ENCODE measurements at regions not wholly inside any gene's neighbourhood (a gene's known extent, or its start where the extent isn't known, plus 50 kb on each side); places are given as distances from the start of the nearest gene placed in this dataset.

DNA sequence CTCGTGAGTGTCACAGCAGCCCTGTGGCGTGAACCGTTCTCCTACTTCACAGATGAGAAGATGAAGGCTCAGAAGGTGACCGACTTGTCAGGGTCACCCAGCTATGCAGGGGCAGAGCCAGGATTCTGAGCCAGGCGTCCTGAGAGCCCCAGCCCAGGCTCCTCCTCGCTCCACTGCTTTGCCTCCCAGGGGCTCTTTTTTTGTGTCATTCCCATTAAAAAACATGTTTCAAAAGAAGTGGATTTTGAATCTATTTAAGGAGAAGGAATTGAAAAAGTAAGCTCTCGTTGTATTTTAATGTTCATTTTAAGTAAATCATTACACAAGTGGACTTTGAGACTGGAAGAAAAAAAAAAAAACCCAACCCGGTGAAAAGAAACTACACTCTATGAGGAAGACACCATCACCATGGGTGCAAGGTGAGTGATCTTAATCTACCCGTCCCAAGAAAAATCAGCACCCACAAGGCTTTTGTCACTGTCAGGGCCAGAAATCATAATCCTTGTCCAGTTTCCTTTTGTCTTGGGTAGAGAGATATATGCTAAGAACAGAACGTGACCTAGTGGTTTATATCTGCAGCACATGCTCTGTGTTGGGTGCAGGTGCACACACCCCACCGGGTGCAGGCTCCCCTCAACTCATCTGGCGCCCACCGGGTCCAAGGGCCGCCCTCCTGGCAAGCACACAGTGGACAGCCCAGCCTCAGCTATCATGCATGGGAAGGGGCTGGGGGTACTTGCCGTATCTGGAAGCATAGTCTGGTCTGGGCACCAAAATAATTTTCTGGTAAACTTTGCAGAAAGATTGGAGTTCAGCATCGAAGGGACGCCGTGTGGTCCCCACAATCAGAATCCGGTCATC is 73.5 kb upstream of the ASB18 start:
- no peaks in the 10 kb centered on the region for H3K9me3 Mint-ChIP-seq (ENCODE audit: low read depth, unreplicated experiment)

DNA sequence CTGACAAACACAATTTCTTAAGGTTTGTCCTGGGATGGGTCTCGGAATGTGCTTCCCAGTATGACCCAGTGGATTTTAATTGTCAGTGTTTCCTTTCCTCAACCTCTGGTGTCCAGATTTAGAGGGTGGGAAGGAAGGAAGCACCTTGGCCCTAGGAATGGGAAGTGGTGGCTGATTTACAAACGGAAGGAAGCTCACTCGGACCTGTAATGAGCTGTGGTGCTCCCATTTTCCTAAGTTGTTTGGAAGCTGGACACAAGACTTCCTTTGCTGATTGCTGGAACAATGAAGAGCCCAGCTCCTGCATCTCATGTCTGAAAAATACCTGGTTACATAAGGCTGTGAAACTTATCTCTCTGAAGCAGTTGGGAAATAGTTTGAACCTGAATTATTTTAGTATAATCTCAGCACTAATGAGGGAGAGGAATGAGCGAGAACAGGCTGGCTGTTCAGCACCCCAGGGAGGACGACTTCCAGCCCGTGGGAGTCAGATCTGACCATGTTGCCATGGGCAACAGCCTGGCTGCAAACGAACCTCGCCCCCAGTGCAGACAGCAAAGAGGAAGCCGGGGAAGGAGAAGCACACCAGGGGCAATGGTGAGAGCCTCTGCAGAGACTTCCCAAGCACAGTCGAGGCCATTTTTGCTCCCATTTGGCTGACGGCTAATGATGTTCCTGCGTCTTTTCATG is 74.4 kb upstream of the ASB18 start:
- no TSS peak for BruUV-seq (replicated peaks)
- CTCF ChIA-PET = no interaction called here
- no peaks in the 10 kb centered on the region for H3K36me3 Mint-ChIP-seq (ENCODE audit: insufficient read depth, unreplicated experiment)
- TF ChIP-seq, protein P1, sequence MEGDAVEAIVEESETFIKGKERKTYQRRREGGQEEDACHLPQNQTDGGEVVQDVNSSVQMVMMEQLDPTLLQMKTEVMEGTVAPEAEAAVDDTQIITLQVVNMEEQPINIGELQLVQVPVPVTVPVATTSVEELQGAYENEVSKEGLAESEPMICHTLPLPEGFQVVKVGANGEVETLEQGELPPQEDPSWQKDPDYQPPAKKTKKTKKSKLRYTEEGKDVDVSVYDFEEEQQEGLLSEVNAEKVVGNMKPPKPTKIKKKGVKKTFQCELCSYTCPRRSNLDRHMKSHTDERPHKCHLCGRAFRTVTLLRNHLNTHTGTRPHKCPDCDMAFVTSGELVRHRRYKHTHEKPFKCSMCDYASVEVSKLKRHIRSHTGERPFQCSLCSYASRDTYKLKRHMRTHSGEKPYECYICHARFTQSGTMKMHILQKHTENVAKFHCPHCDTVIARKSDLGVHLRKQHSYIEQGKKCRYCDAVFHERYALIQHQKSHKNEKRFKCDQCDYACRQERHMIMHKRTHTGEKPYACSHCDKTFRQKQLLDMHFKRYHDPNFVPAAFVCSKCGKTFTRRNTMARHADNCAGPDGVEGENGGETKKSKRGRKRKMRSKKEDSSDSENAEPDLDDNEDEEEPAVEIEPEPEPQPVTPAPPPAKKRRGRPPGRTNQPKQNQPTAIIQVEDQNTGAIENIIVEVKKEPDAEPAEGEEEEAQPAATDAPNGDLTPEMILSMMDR (IDR thresholded peaks at IDR 0.05; ENCODE audit: unreplicated experiment) = no peak
- no peak for DNase-seq
- H3K9me3 Mint-ChIP-seq (ENCODE audit: low read depth, unreplicated experiment) = no peaks in the 10 kb centered on the region
- no peak overlapping the region for H3K4me3 Mint-ChIP-seq (ENCODE audit: low read depth, unreplicated experiment)
- intact Hi-C loops (cut with micrococcal nuclease; ENCODE audit: unreplicated experiment) = no loop called here
- no peaks in the 10 kb centered on the region for H3K4me1 Mint-ChIP-seq (ENCODE audit: low read depth, unreplicated experiment)
- no peak overlapping the region for H3K27ac Mint-ChIP-seq (ENCODE audit: unreplicated experiment)
- peaks cover 39% of the 10 kb centered on the region for H3K27me3 Mint-ChIP-seq (ENCODE audit: unreplicated experiment)

More for the DNA sequence above, 73.5 kb upstream of the ASB18 start:
- no peak overlapping the region for H3K27ac Mint-ChIP-seq (ENCODE audit: unreplicated experiment)
- intact Hi-C loops (cut with micrococcal nuclease; ENCODE audit: unreplicated experiment) = no loop called here
- H3K36me3 Mint-ChIP-seq (ENCODE audit: insufficient read depth, unreplicated experiment) = no peaks in the 10 kb centered on the region
- TF ChIP-seq, protein P1 (IDR thresholded peaks at IDR 0.05; ENCODE audit: unreplicated experiment) = no peak
- CTCF ChIA-PET = no interaction called here
- H3K4me3 Mint-ChIP-seq (ENCODE audit: low read depth, unreplicated experiment) = no peak overlapping the region
- DNase-seq = no peak
- H3K4me1 Mint-ChIP-seq (ENCODE audit: low read depth, unreplicated experiment) = no peaks in the 10 kb centered on the region
- BruUV-seq (replicated peaks) = no TSS peak
- peaks cover 39% of the 10 kb centered on the region for H3K27me3 Mint-ChIP-seq (ENCODE audit: unreplicated experiment)

DNA sequence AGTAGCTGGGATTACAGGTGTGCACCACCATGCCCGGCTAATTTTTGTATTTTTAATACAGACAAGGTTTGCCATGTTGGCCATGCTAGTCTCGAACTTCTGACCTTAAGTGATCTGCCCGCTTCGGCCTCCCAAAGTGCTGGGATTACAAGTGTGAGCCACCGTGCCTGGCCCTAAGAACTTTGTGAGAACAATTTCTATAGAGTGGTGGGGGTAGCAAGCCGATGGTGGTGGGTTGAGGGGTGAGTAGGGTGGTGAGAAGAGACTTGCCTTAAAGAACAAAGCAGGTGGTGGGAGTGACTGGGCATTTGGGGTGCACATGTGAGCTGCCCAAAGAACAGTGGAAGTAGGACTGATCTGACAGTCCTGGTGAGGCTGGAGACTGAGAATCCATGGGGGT is 76.0 kb upstream of the ASB18 start:
- DNase-seq = no peak
- TF ChIP-seq, protein P1 (IDR thresholded peaks at IDR 0.05; ENCODE audit: unreplicated experiment) = no peak
- no peaks in the 10 kb centered on the region for H3K36me3 Mint-ChIP-seq (ENCODE audit: insufficient read depth, unreplicated experiment)
- H3K4me1 Mint-ChIP-seq (ENCODE audit: low read depth, unreplicated experiment) = no peaks in the 10 kb centered on the region
- H3K27ac Mint-ChIP-seq (ENCODE audit: unreplicated experiment) = no peak overlapping the region
- intact Hi-C loops (cut with micrococcal nuclease; ENCODE audit: unreplicated experiment) = no loop called here
- CTCF ChIA-PET = no interaction called here
- no TSS peak for BruUV-seq (replicated peaks)
- peaks cover 24% of the 10 kb centered on the region for H3K27me3 Mint-ChIP-seq (ENCODE audit: unreplicated experiment)
- no peaks in the 10 kb centered on the region for H3K9me3 Mint-ChIP-seq (ENCODE audit: low read depth, unreplicated experiment)
- no peak overlapping the region for H3K4me3 Mint-ChIP-seq (ENCODE audit: low read depth, unreplicated experiment)

DNA sequence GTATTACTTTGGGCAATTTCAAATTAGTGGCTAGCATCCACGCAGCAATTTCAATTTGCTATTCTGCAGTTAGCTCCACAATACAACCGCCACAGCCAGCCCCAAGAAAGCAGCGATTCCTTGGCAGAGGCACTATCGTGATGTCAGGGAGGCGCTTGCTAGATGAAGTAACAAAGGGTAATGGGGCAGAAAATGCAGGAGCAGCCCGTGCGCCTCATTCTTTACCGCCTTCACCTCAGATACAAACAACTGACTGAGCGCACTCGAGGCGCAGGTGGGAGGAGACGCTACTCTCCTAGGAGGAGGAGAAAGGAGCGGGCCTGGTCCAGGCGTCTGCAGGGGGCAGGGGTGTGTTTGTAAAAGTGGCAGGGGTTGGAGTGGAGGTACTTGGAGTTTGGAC is 76.9 kb upstream of the ASB18 start:
- no peak for DNase-seq
- intact Hi-C loops (cut with micrococcal nuclease; ENCODE audit: unreplicated experiment) = no loop called here
- H3K9me3 Mint-ChIP-seq (ENCODE audit: low read depth, unreplicated experiment) = no peaks in the 10 kb centered on the region
- no peak overlapping the region for H3K4me3 Mint-ChIP-seq (ENCODE audit: low read depth, unreplicated experiment)
- CTCF ChIA-PET = no interaction called here
- no TSS peak for BruUV-seq (replicated peaks)
- H3K36me3 Mint-ChIP-seq (ENCODE audit: insufficient read depth, unreplicated experiment) = no peaks in the 10 kb centered on the region
- no peaks in the 10 kb centered on the region for H3K4me1 Mint-ChIP-seq (ENCODE audit: low read depth, unreplicated experiment)
- H3K27ac Mint-ChIP-seq (ENCODE audit: unreplicated experiment) = no peak overlapping the region
- H3K27me3 Mint-ChIP-seq (ENCODE audit: unreplicated experiment) = peaks cover 22% of the 10 kb centered on the region
- TF ChIP-seq, protein P1 (IDR thresholded peaks at IDR 0.05; ENCODE audit: unreplicated experiment) = no peak

Data from Calu3 (cell line).